Chondrocyte (in vitro differentiated cells): ENCODE measurements at regions not wholly inside any gene's neighbourhood (a gene's known extent, or its start where the extent isn't known, plus 50 kb on each side); places are given as distances from the start of the nearest gene placed in this dataset.
A peak's percentile ranks its signal among the peaks of the same experiment; 100 is the strongest.

Experiments used
- DNase-seq: peaks from one replicate; pipeline ENCODE4 v3.0.0; 2021; ENCODE audit warnings: mixed read lengths, low spot score
- H3K27ac Mint-ChIP-seq: one replicate; pipeline ENCODE4 v1.8.0; 2021; ENCODE audit warnings: mild to moderate bottlenecking, moderate library complexity, mixed read lengths; ENCODE audit not compliant: unreplicated experiment
- H3K27me3 Mint-ChIP-seq: 2 replicates; pipeline ENCODE4 v1.8.0; 2021; ENCODE audit warnings: low read depth, mixed read lengths
- H3K36me3 Mint-ChIP-seq: 2 replicates; pipeline ENCODE4 v1.8.0; 2021; ENCODE audit warnings: low read depth, mixed read lengths
- H3K4me1 Mint-ChIP-seq: 2 replicates; pipeline ENCODE4 v1.8.0; 2021; ENCODE audit warnings: low read depth, mild to moderate bottlenecking, mixed read lengths
- H3K4me3 Mint-ChIP-seq: one replicate; pipeline ENCODE4 v1.8.0; 2021; ENCODE audit warnings: mild to moderate bottlenecking, moderate library complexity, mixed read lengths; ENCODE audit not compliant: unreplicated experiment
- H3K9me3 Mint-ChIP-seq: 2 replicates; pipeline ENCODE4 v1.8.0; 2021; ENCODE audit warnings: low read depth, mixed read lengths
- CTCF ChIP-seq: fragments of 200-600 bp; sonication (generic); IDR thresholded peaks from 2 replicates; pipeline ENCODE4 v1.5.0; 2021; ENCODE audit warnings: antibody characterized with exemption, mild to moderate bottlenecking, moderate library complexity

- Mint-ChIP-seq H3K9me3 (peaks cover 8% of the 10 kb centered on the region), H3K4me1 (no peaks in the 10 kb centered on the region), H3K27ac (no peak overlapping the region), H3K4me3 (no peak overlapping the region), H3K27me3 (no peaks in the 10 kb centered on the region), H3K36me3 (peaks cover 2% of the 10 kb centered on the region)
- TF ChIP-seq CTCF = no peak
- no peak for DNase-seq
Measured at GRCh38 chr2:104056451-104056850, 797.5 kb upstream of the POU3F3 start.

GRCh38 chr2:104068665-104069064, 785.2 kb upstream of the POU3F3 start:
- no peak for DNase-seq
- TF ChIP-seq CTCF = no peak
- Mint-ChIP-seq H3K27ac (no peak overlapping the region), H3K27me3 (no peaks in the 10 kb centered on the region), H3K36me3 (peaks cover 2% of the 10 kb centered on the region), H3K9me3 (peaks cover 4% of the 10 kb centered on the region), H3K4me3 (no peak overlapping the region), H3K4me1 (no peaks in the 10 kb centered on the region)

GRCh38 chr2:104077573-104077972, 776.3 kb upstream of the POU3F3 start:
- no peak for TF ChIP-seq CTCF
- Mint-ChIP-seq H3K4me1 (no peaks in the 10 kb centered on the region), H3K36me3 (no peaks in the 10 kb centered on the region), H3K27ac (no peak overlapping the region), H3K27me3 (no peaks in the 10 kb centered on the region), H3K9me3 (no peaks in the 10 kb centered on the region), H3K4me3 (no peak overlapping the region)
- DNase-seq = no peak

GRCh38 chr2:104078431-104079157, 775.3 kb upstream of the POU3F3 start:
- Mint-ChIP-seq H3K9me3 (no peaks in the 10 kb centered on the region), H3K27ac (no peak overlapping the region), H3K27me3 (no peaks in the 10 kb centered on the region), H3K4me1 (no peaks in the 10 kb centered on the region), H3K4me3 (no peak overlapping the region), H3K36me3 (no peaks in the 10 kb centered on the region)
- peak; percentile 72 for TF ChIP-seq CTCF
- no peak for DNase-seq

- Mint-ChIP-seq H3K27me3 (no peaks in the 10 kb centered on the region), H3K27ac (no peak overlapping the region), H3K9me3 (no peaks in the 10 kb centered on the region), H3K4me3 (no peak overlapping the region), H3K36me3 (no peaks in the 10 kb centered on the region), H3K4me1 (no peaks in the 10 kb centered on the region)
- DNase-seq = no peak
- no peak for TF ChIP-seq CTCF
Measured at GRCh38 chr2:104088745-104089144, 765.2 kb upstream of the POU3F3 start.
